ENCODE measurements at regions not wholly inside any gene's neighbourhood (a gene's known extent, or its start where the extent isn't known, plus 50 kb on each side); places are given as distances from the start of the nearest gene placed in this dataset.

DNA sequence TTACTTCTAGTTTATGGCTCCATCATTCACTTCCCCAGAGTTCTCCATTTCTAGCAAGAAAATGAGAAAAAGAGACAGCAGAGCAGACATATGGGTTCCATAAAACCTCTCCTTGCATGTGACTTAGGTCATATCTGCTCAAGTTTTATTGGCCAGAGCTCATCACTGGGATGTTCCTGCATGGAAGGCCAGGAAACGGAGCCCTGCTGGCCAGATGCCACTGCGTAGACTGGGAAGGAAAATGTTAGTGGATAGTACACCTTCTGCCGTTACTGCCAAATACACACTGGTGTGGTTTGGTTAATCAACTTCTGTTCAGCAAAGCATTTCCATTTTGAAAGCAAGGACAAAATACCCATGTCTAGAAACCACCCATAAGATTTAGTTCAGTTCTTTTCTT, 220.6 kb upstream of the TSHZ2 start:
- H3K4ac ChIP-seq (ENCODE audit: low read depth, low read length): no peak overlapping the region
- no peak overlapping the region for H3K56ac ChIP-seq (ENCODE audit: extremely low read depth, insufficient read depth, low read length)
- no peak for ATAC-seq (ENCODE audit: low read depth)
- no TSS peak for BruUV-seq (replicated peaks)
- no peak overlapping the region for H3K27ac ChIP-seq (ENCODE audit: insufficient read depth, low read length)
- H3K4me3 ChIP-seq (ENCODE audit: insufficient read depth, low read depth, low read length): no peak overlapping the region
- no peak overlapping the region for H3K9ac ChIP-seq (ENCODE audit: low read depth, low read length)
- no peak overlapping the region for H2BK20ac ChIP-seq (ENCODE audit: low read depth, low read length)
- no peak for DNase-seq
- no peaks in the 10 kb centered on the region for H3K79me1 ChIP-seq (ENCODE audit: low read depth in 1 of 2, low read length in 2 of 2)
- H4K8ac ChIP-seq (ENCODE audit: low read depth in 2 of 2, low read length in 2 of 2): no peak overlapping the region
- H4K91ac ChIP-seq (ENCODE audit: insufficient read depth, low read depth, low read length): no peak overlapping the region
- intact Hi-C loops (cut with micrococcal nuclease): no loop called here
- no peaks in the 10 kb centered on the region for H3K9me3 ChIP-seq (ENCODE audit: control insufficient read depth, insufficient read depth, low read length)
- no peak overlapping the region for H2BK5ac ChIP-seq (ENCODE audit: low read depth, low read length, poor library complexity, severe bottlenecking)
- no peak overlapping the region for H4K5ac ChIP-seq (ENCODE audit: low read depth, low read length)
- H3K9me1 ChIP-seq (ENCODE audit: insufficient read depth, low read length): no peaks in the 10 kb centered on the region
- no peaks in the 10 kb centered on the region for H3K36me3 ChIP-seq (ENCODE audit: control insufficient read depth, insufficient read depth, low read length)
- H2AFZ ChIP-seq (replicated peaks; ENCODE audit: low read length, poor library complexity): no peak overlapping the region
- TF ChIP-seq, protein P1, sequence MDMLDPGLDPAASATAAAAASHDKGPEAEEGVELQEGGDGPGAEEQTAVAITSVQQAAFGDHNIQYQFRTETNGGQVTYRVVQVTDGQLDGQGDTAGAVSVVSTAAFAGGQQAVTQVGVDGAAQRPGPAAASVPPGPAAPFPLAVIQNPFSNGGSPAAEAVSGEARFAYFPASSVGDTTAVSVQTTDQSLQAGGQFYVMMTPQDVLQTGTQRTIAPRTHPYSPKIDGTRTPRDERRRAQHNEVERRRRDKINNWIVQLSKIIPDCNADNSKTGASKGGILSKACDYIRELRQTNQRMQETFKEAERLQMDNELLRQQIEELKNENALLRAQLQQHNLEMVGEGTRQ (IDR thresholded peaks at IDR 0.05; ENCODE audit: low read depth, low read length): no peak
- TF ChIP-seq, protein P2, sequence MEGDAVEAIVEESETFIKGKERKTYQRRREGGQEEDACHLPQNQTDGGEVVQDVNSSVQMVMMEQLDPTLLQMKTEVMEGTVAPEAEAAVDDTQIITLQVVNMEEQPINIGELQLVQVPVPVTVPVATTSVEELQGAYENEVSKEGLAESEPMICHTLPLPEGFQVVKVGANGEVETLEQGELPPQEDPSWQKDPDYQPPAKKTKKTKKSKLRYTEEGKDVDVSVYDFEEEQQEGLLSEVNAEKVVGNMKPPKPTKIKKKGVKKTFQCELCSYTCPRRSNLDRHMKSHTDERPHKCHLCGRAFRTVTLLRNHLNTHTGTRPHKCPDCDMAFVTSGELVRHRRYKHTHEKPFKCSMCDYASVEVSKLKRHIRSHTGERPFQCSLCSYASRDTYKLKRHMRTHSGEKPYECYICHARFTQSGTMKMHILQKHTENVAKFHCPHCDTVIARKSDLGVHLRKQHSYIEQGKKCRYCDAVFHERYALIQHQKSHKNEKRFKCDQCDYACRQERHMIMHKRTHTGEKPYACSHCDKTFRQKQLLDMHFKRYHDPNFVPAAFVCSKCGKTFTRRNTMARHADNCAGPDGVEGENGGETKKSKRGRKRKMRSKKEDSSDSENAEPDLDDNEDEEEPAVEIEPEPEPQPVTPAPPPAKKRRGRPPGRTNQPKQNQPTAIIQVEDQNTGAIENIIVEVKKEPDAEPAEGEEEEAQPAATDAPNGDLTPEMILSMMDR (conservative IDR thresholded peaks at IDR 0.05; ENCODE audit: low read depth, low read length): no peak
- no peak for TF ChIP-seq BHLHE40 (IDR thresholded peaks at IDR 0.05; ENCODE audit: low read depth, low read length)
- TF ChIP-seq MAFK (IDR thresholded peaks at IDR 0.05; ENCODE audit: low read depth, low read length): no peak
- H3K4me1 ChIP-seq (ENCODE audit: control insufficient read depth, insufficient read depth, low read length): no peaks in the 10 kb centered on the region
- H3K14ac ChIP-seq (replicated peaks; ENCODE audit: low read depth, low read length): no peak overlapping the region
- H2AK9ac ChIP-seq (replicated peaks; ENCODE audit: low read depth, low read length, poor library complexity): no peak overlapping the region
- CTCF ChIA-PET: no interaction called here
- no peaks in the 10 kb centered on the region for H3K27me3 ChIP-seq (ENCODE audit: control insufficient read depth, insufficient read depth, low read length)
- no peaks in the 10 kb centered on the region for H4K20me1 ChIP-seq (ENCODE audit: insufficient read depth, low read length)
- no CpG with 5 or more reads among the region's 3 CpGs for WGBS, 2 experiments (ENCODE audit: extremely low coverage in 2 of 2, insufficient read length in 1 of 2)
- POLR2A ChIA-PET (ENCODE audit: unreplicated experiment): no interaction called here
- H2BK120ac ChIP-seq (ENCODE audit: low read depth, low read length): no peak overlapping the region
- in situ Hi-C loops (cut with MboI; ENCODE audit: low sequenced_read_pairs): no loop called here
- H3K4me2 ChIP-seq (ENCODE audit: low read depth, low read length): no peak overlapping the region
- dilution Hi-C loops (cut with HindIII; ENCODE audit: low sequenced_read_pairs, unreplicated experiment): no loop called here
- no peak overlapping the region for H3K23ac ChIP-seq (ENCODE audit: low read depth, low read length)
- H2BK15ac ChIP-seq (ENCODE audit: low read depth, low read length): no peak overlapping the region
- no peak overlapping the region for H2AK5ac ChIP-seq (ENCODE audit: low read depth, low read length)
- no peak overlapping the region for H3K18ac ChIP-seq (ENCODE audit: low read depth, low read length)

All from IMR-90 (cell line).